Transverse colon (tissue), 4 donors: ENCODE measurements at regions not wholly inside any gene's neighbourhood (a gene's known extent, or its start where the extent isn't known, plus 50 kb on each side); places are given as distances from the start of the nearest gene placed in this dataset.

Experiments used
- DNase-seq: peaks from one replicate; pipeline ENCODE4 v3.0.0-alpha.2; 2019
- H3K27ac ChIP-seq, 4 donors: fragments of 200-600 bp; sonication (generic); 2 replicates each; pipeline ENCODE4 v1.5.1; 2016 to 2018; ENCODE audit warnings: inconsistent platforms in 4 of 4
- H3K27me3 ChIP-seq: fragments of 200-600 bp; sonication (generic); 2 replicates; pipeline ENCODE4 v1.5.1; 2017; ENCODE audit warnings: inconsistent platforms
- H3K36me3 ChIP-seq, 4 donors: fragments of 200-600 bp; sonication (generic); 2 replicates each; pipeline ENCODE4 v1.5.1; 2017 to 2019; ENCODE audit warnings: inconsistent platforms in 4 of 4
- H3K4me1 ChIP-seq, 4 donors: fragments of 200-600 bp; sonication (generic); 2 replicates each; pipeline ENCODE4 v1.5.1; 2017 to 2020; ENCODE audit warnings: inconsistent platforms in 4 of 4
- H3K4me3 ChIP-seq, 4 donors: fragments of 200-600 bp; sonication (generic); 1 replicate in 1 of 4; 2 replicates in 3 of 4; pipeline versions ENCODE4 v1.5.1 to v1.6.1; 2017 to 2019; ENCODE audit warnings: inconsistent platforms in 4 of 4
- H3K9me3 ChIP-seq, 2 donors: fragments of 200-600 bp; sonication (generic); 2 replicates each; pipeline ENCODE4 v1.5.1; 2017 to 2019; ENCODE audit warnings: inconsistent platforms in 2 of 2
- EP300 ChIP-seq: sonication (generic); formaldehyde crosslinking; IDR thresholded peaks from one replicate; pipeline ENCODE4 v1.6.1; 2017; ENCODE audit warnings: antibody characterized with exemption, low read depth
- POLR2A ChIP-seq: fragments of 450-650 bp; IDR thresholded peaks from one replicate; pipeline ENCODE4 v1.6.1; 2016; ENCODE audit warnings: antibody characterized with exemption, mild to moderate bottlenecking, moderate library complexity
- POLR2AphosphoS5 ChIP-seq, 3 donors: sonication (generic); formaldehyde crosslinking; IDR thresholded peaks; one replicate each; pipeline ENCODE4 v1.6.1; 2016; ENCODE audit warnings: antibody characterized with exemption in 3 of 3
- WGBS, 2 donors: methylation state at CpG; one replicate each; pipeline ENCODE4 v1.1.5; 2018; ENCODE audit warnings: low coverage in 1 of 2; 5-methylcytosine and 5-hydroxymethylcytosine counted together
- in situ Hi-C, 4 donors: fragments of 200-750 bp; cut with MboI; loops; one replicate each; pipeline versions ENCODE4 v1.15.0 to v1.15.1; 2017; ENCODE audit warnings: low sequenced_read_pairs in 3 of 4, low pct_ligation_motif_present in 1 of 4, low pct_unique_long_range_greater_than_20kb in 1 of 4
- intact Hi-C: fragments of 100-400 bp; cut with DNase I; formaldehyde crosslinking; loops from one replicate; pipeline ENCODE4 v1.15.1; 2023; ENCODE audit warnings: low total_unique reads
- TF ChIP-seq, protein P1 (sequence below), 5 experiments: fragments of 200-600 bp in 3 of 5; fragments of 450-650 bp in 2 of 5; sonication (generic) in 3 of 5; IDR thresholded peaks; 1 replicate in 2 of 5; 2 replicates in 3 of 5; pipeline ENCODE4 v1.5.1; 2016 to 2017; ENCODE audit warnings: antibody characterized with exemption in 5 of 5, inconsistent platforms in 3 of 5, mild to moderate bottlenecking in 2 of 5, moderate library complexity in 1 of 5

DNA sequence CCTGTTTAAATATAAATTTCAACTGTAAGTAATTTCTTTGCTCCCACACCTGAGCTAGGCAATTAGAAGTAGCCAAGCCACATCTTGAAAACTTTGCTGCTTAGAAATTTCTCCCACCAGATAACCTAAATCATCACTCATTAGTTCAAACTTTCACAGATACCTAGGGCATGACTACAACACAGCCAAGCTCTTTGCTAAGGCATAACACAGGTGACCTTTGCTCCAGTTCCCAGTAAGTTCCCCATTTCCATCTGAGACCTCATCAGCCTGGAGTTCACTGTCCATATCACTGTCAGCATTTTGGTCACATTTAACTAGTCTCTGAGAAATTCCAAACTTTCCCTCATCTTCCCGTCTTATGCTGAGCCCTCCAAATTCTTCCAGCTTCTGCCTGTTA lies 79.8 kb upstream of the OPRM1 start:
- TF ChIP-seq EP300: no peak
- TF ChIP-seq, protein P1, sequence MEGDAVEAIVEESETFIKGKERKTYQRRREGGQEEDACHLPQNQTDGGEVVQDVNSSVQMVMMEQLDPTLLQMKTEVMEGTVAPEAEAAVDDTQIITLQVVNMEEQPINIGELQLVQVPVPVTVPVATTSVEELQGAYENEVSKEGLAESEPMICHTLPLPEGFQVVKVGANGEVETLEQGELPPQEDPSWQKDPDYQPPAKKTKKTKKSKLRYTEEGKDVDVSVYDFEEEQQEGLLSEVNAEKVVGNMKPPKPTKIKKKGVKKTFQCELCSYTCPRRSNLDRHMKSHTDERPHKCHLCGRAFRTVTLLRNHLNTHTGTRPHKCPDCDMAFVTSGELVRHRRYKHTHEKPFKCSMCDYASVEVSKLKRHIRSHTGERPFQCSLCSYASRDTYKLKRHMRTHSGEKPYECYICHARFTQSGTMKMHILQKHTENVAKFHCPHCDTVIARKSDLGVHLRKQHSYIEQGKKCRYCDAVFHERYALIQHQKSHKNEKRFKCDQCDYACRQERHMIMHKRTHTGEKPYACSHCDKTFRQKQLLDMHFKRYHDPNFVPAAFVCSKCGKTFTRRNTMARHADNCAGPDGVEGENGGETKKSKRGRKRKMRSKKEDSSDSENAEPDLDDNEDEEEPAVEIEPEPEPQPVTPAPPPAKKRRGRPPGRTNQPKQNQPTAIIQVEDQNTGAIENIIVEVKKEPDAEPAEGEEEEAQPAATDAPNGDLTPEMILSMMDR (IDR thresholded peaks at IDR 0.05): no peak
- TF ChIP-seq POLR2AphosphoS5 (IDR thresholded peaks at IDR 0.05): no peak
- no peak for TF ChIP-seq POLR2A
- Histone ChIP-seq H3K4me3 (no peak overlapping the region), H3K27me3 (no peaks in the 10 kb centered on the region), H3K36me3 (no peaks in the 10 kb centered on the region), H3K27ac (no peak overlapping the region), H3K4me1 (no peaks in the 10 kb centered on the region), H3K9me3 (no peaks in the 10 kb centered on the region)
- DNase-seq: no peak
- intact Hi-C loops (no loop called here), in situ Hi-C loops (no loop called here)
- 88 to 92% methylated on average over 1 of the region's 1 CpG for WGBS, 2 donors

DNA sequence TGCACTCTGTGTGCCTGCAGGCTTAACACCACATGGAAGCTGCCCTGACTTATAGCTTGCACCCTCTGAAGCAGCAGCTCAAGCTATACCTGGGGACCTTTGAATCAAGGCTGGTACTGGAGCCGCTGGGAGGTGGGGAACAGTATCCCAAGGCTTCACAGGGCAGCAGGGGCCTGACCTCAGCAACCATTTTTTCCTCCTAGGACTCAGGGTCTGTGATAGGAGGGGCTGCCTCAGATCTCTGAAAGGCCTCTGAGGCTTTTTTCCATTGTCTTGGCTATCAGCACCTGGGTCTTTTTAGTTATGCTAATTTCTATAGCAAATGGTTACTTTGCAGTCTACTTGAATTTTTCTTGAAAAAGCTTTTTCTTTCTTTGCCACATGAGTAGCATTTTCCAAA lies 80.2 kb upstream of the OPRM1 start:
- DNase-seq: no peak
- Histone ChIP-seq H3K27me3 (no peaks in the 10 kb centered on the region), H3K36me3 (no peaks in the 10 kb centered on the region), H3K4me1 (no peaks in the 10 kb centered on the region), H3K27ac (no peak overlapping the region), H3K9me3 (no peaks in the 10 kb centered on the region), H3K4me3 (no peak overlapping the region)
- WGBS, 2 donors: 85% methylated on average over 1 of the region's 1 CpG; no CpG with 5 or more reads in 1 of the 2 donors
- in situ Hi-C loops: no loop called here
- intact Hi-C loops: no loop called here
- TF ChIP-seq, protein P1 (IDR thresholded peaks at IDR 0.05): no peak
- TF ChIP-seq POLR2A: no peak
- TF ChIP-seq POLR2AphosphoS5 (IDR thresholded peaks at IDR 0.05): no peak
- TF ChIP-seq EP300: no peak

DNA sequence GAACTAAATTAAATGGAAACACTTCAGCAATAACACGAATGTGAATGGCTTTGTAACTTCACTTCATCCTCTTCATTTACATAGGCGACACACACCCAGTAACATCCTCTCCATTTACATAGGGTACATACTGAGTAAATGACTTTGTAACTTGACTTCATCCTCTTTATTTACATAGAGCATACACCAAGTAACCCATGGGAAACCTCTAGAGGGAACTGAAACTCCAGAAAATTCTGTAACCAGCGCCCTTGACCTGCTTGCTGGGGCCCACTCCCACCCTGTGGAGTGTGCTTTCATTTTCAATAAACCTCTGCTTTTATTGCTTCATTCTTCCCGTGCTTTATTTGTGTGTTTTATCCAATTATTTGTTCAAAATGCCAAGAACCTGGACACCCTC lies 81.6 kb upstream of the OPRM1 start:
- no peaks in the 10 kb centered on the region for H3K36me3 ChIP-seq
- no peak overlapping the region for H3K4me3 ChIP-seq
- in situ Hi-C loops: no loop called here
- H3K4me1 ChIP-seq: no peaks in the 10 kb centered on the region
- H3K9me3 ChIP-seq: no peaks in the 10 kb centered on the region
- TF ChIP-seq EP300: no peak
- intact Hi-C loops: no loop called here
- H3K27ac ChIP-seq: no peak overlapping the region
- H3K27me3 ChIP-seq: no peaks in the 10 kb centered on the region
- 45 to 49% methylated on average over 4 of the region's 4 CpGs for WGBS, 2 donors
- no peak for DNase-seq

DNA sequence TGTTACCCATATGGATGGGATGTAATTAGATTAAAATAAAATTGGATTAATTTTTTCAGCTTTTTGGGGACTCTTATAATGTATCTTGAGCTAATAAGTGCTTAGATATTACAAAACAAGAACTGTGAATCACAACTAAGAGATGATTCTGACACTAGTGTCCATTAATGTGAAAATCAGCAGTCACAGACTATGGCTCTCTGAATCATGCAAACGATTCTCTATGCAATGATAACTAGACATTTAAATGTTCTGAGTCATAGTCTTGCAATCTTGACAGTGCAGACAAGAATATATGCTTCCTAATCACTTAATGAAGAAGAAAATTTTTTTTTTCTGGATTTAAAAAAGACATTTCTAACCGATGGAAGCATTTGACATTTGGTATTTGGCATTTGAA lies 82.2 kb upstream of the OPRM1 start:
- intact Hi-C loops (no loop called here), in situ Hi-C loops (no loop called here)
- H3K4me3 ChIP-seq: no peak overlapping the region
- H3K36me3 ChIP-seq: no peaks in the 10 kb centered on the region
- no peaks in the 10 kb centered on the region for H3K9me3 ChIP-seq
- H3K27ac ChIP-seq: no peak overlapping the region
- TF ChIP-seq EP300 (no peak), POLR2AphosphoS5 (IDR thresholded peaks at IDR 0.05) (no peak), POLR2A (no peak)
- TF ChIP-seq, protein P1 (IDR thresholded peaks at IDR 0.05): no peak
- no peak for DNase-seq
- H3K4me1 ChIP-seq: no peaks in the 10 kb centered on the region
- 57 to 78% methylated on average over 2 of the region's 2 CpGs for WGBS, 2 donors
- H3K27me3 ChIP-seq: no peaks in the 10 kb centered on the region

DNA sequence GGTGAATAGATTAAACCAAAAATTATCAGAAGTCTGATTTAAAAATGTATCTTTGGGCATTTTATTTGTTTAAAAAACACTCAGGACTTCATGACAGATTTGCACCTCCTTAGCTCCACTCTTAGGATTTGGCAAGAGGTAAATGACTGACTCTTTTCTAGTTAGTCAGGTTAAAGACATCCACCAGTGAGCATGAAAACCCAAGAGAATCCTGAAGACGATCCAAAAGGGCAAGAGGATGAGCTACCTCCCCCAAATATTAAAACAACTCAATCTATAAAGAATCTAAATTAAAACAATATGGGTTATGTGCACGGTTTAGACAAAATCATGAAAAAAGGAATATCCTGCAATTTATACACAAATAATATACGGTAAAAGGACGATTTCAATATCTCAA lies 89.4 kb upstream of the OPRM1 start:
- Histone ChIP-seq H3K27ac (no peak overlapping the region), H3K4me3 (no peak overlapping the region), H3K9me3 (no peaks in the 10 kb centered on the region), H3K27me3 (no peaks in the 10 kb centered on the region), H3K36me3 (no peaks in the 10 kb centered on the region), H3K4me1 (peaks cover 0 to 3% (median 0%) of the 10 kb centered on the region in 4 donors)
- in situ Hi-C loops: no loop called here
- WGBS, 2 donors: 48 to 71% methylated on average over 4 of the region's 4 CpGs
- intact Hi-C loops: no loop called here
- TF ChIP-seq POLR2AphosphoS5 (IDR thresholded peaks at IDR 0.05) (no peak), POLR2A (no peak)
- no peak for DNase-seq
